KMS-11 (cell line): ENCODE measurements at regions not wholly inside any gene's neighbourhood (a gene's known extent, or its start where the extent isn't known, plus 50 kb on each side); places are given as distances from the start of the nearest gene placed in this dataset.

Experiments used
- H2AFZ ChIP-seq: fragments of 200-600 bp; sonication (generic); 2 replicates; pipeline ENCODE4 v1.6.1; 2016; ENCODE audit warnings: antibody characterized with exemption, mixed run types, low read depth
- H3K27ac ChIP-seq: fragments of 200-600 bp; sonication (generic); 2 replicates; pipeline ENCODE4 v1.6.1; 2016; ENCODE audit warnings: mild to moderate bottlenecking, mixed run types
- H3K27me3 ChIP-seq: fragments of 200-600 bp; sonication (generic); 2 replicates; pipeline ENCODE4 v1.6.1; 2017; ENCODE audit warnings: mild to moderate bottlenecking, low read depth, mixed run types, moderate library complexity; ENCODE audit not compliant: insufficient read depth
- H3K36me3 ChIP-seq: fragments of 200-600 bp; sonication (generic); 2 replicates; pipeline ENCODE4 v1.6.1; 2017; ENCODE audit warnings: mild to moderate bottlenecking, mixed run types; ENCODE audit not compliant: insufficient read depth
- H3K4me1 ChIP-seq: fragments of 200-600 bp; sonication (generic); 2 replicates; pipeline ENCODE4 v1.6.1; 2016; ENCODE audit warnings: mild to moderate bottlenecking, low read depth, mixed run types; ENCODE audit not compliant: poor library complexity, severe bottlenecking
- H3K4me2 ChIP-seq: fragments of 200-600 bp; sonication (generic); 2 replicates; pipeline ENCODE4 v1.7.0; 2016; ENCODE audit warnings: mild to moderate bottlenecking, mixed run types
- H3K4me3 ChIP-seq: fragments of 200-600 bp; sonication (generic); IDR thresholded peaks from 2 replicates; pipeline ENCODE4 v1.6.1; 2017; ENCODE audit warnings: low read depth, low read length, mixed read lengths; ENCODE audit not compliant: insufficient read depth
- H3K79me2 ChIP-seq: fragments of 200-600 bp; sonication (generic); 2 replicates; pipeline ENCODE4 v1.6.1; 2016; ENCODE audit warnings: low read depth, mixed run types; ENCODE audit not compliant: insufficient read depth
- H3K9ac ChIP-seq: fragments of 200-600 bp; sonication (generic); 2 replicates; pipeline ENCODE4 v1.6.1; 2016; ENCODE audit warnings: mild to moderate bottlenecking, mixed run types
- H4K20me1 ChIP-seq: fragments of 200-600 bp; sonication (generic); 2 replicates; pipeline ENCODE4 v1.6.1; 2016; ENCODE audit warnings: mild to moderate bottlenecking, mixed run types; ENCODE audit not compliant: insufficient read depth
- TF ChIP-seq, protein P1 (sequence below): fragments of 200-600 bp; sonication (generic); conservative IDR thresholded peaks from 2 replicates; pipeline ENCODE4 v1.6.1; 2017; ENCODE audit warnings: low read depth, mild to moderate bottlenecking, antibody characterized with exemption, low read length, moderate library complexity, mixed read lengths

DNA sequence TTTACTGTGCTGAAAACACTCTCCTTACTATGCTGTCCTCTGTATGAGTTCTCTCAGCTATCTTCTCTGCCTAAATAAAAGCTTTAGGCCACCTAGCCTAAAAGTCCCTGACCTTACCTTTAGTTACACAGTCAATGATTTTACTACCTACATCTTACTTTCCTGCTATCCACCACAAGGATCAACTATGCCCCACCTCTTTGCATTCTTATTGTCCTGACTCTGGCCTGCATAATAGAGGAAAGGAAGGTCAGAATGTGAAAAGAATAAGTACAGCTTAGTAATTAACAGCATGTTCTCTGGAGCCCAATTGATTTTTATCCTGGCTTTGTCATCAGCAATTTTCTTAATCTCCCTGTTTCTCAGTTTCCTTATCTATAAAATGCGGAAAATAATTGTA is 1257.8 kb downstream of the RPA4 start:
- Histone ChIP-seq H3K27me3 (no peaks in the 10 kb centered on the region), H3K4me1 (no peaks in the 10 kb centered on the region), H4K20me1 (no peaks in the 10 kb centered on the region), H3K9ac (no peak overlapping the region), H3K4me3 (no peak overlapping the region), H3K4me2 (no peak overlapping the region), H2AFZ (no peak overlapping the region), H3K27ac (no peak overlapping the region), H3K79me2 (no peaks in the 10 kb centered on the region), H3K36me3 (no peaks in the 10 kb centered on the region)
- TF ChIP-seq, protein P1, sequence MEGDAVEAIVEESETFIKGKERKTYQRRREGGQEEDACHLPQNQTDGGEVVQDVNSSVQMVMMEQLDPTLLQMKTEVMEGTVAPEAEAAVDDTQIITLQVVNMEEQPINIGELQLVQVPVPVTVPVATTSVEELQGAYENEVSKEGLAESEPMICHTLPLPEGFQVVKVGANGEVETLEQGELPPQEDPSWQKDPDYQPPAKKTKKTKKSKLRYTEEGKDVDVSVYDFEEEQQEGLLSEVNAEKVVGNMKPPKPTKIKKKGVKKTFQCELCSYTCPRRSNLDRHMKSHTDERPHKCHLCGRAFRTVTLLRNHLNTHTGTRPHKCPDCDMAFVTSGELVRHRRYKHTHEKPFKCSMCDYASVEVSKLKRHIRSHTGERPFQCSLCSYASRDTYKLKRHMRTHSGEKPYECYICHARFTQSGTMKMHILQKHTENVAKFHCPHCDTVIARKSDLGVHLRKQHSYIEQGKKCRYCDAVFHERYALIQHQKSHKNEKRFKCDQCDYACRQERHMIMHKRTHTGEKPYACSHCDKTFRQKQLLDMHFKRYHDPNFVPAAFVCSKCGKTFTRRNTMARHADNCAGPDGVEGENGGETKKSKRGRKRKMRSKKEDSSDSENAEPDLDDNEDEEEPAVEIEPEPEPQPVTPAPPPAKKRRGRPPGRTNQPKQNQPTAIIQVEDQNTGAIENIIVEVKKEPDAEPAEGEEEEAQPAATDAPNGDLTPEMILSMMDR: no peak

DNA sequence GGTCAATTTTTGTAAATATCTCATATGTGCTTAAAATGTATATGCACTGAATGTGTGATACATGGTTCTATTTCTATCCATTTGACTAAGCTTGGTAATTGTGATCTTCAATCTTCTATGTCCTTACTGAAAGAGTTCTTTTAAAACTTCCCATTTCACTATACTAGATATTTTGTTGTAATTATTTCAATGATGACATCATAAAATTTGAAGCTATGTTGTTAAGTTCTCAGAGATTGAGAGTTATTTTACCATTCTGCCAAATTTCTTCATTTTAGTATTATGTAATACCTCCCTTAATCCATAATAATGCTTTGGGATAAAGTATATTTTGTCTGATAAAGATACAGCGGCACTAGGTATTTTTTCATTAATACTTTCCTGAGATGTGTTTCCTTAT is 1307.3 kb downstream of the RPA4 start:
- Histone ChIP-seq H2AFZ (no peak overlapping the region), H3K79me2 (no peaks in the 10 kb centered on the region), H3K27ac (no peak overlapping the region), H3K9ac (no peak overlapping the region), H3K4me3 (no peak overlapping the region), H3K4me1 (no peaks in the 10 kb centered on the region), H4K20me1 (no peaks in the 10 kb centered on the region), H3K27me3 (no peaks in the 10 kb centered on the region), H3K4me2 (no peak overlapping the region), H3K36me3 (no peaks in the 10 kb centered on the region)
- TF ChIP-seq, protein P1: no peak

GRCh38 chrX:98194036-98194435 is 1310.3 kb downstream of the RPA4 start:
- H3K9ac ChIP-seq: no peak overlapping the region
- TF ChIP-seq, protein P1: no peak
- H3K27me3 ChIP-seq: no peaks in the 10 kb centered on the region
- H2AFZ ChIP-seq: no peak overlapping the region
- no peaks in the 10 kb centered on the region for H3K4me1 ChIP-seq
- H3K36me3 ChIP-seq: no peaks in the 10 kb centered on the region
- H3K4me3 ChIP-seq: no peak overlapping the region
- no peak overlapping the region for H3K4me2 ChIP-seq
- H4K20me1 ChIP-seq: no peaks in the 10 kb centered on the region
- H3K27ac ChIP-seq: no peak overlapping the region
- H3K79me2 ChIP-seq: no peaks in the 10 kb centered on the region

DNA sequence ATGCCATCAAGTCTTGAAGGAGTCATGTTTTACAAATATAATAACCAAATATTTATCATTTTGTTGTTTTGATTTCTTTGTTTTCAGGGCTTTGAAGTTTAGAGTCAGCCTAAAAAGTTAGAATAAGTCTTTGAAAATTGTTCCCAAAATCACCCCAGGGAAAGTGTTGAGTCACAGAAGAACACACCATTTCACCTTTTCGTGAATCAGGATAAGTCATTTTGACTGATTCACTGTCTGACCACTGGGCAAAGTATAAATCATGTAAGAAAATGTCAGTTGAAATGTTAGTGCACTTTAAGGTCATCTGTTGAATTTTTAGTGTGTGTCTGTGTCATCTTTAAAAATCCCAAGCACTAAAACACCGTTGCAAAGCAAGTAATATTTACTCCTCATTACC is 1320.1 kb downstream of the RPA4 start:
- Histone ChIP-seq H3K36me3 (no peaks in the 10 kb centered on the region), H3K4me1 (no peaks in the 10 kb centered on the region), H2AFZ (no peak overlapping the region), H3K27ac (no peak overlapping the region), H3K9ac (no peak overlapping the region), H3K4me2 (no peak overlapping the region), H3K79me2 (no peaks in the 10 kb centered on the region), H3K4me3 (no peak overlapping the region), H4K20me1 (no peaks in the 10 kb centered on the region), H3K27me3 (no peaks in the 10 kb centered on the region)
- TF ChIP-seq, protein P1: no peak

GRCh38 chrX:98207947-98208346 is 1324.2 kb downstream of the RPA4 start:
- Histone ChIP-seq H3K27me3 (no peaks in the 10 kb centered on the region), H2AFZ (no peak overlapping the region), H3K4me3 (no peak overlapping the region), H3K79me2 (no peaks in the 10 kb centered on the region), H3K4me2 (no peak overlapping the region), H3K27ac (no peak overlapping the region), H3K4me1 (no peaks in the 10 kb centered on the region), H4K20me1 (no peaks in the 10 kb centered on the region), H3K36me3 (no peaks in the 10 kb centered on the region), H3K9ac (no peak overlapping the region)
- TF ChIP-seq, protein P1: no peak
